HG03045 (cell line): ENCODE measurements at regions not wholly inside any gene's neighbourhood (a gene's known extent, or its start where the extent isn't known, plus 50 kb on each side); places are given as distances from the start of the nearest gene placed in this dataset.

Source experiments
- ATAC-seq: cut with Tn5 transposase; IDR thresholded peaks from one replicate; pipeline ENCODE4 v1.9.1; 2021; ENCODE audit warnings: mild to moderate bottlenecking, moderate library complexity; ENCODE audit not compliant: unreplicated experiment

- peak; percentile 69 for ATAC-seq
Observed at GRCh38 chr12:38138225-38139221, 178.1 kb upstream of the ALG10B start.

- ATAC-seq, result no peak
Observed at GRCh38 chr12:38139456-38139855, 177.1 kb upstream of the ALG10B start.

GRCh38 chr12:38141239-38141638, 175.3 kb upstream of the ALG10B start:
- no peak for ATAC-seq

GRCh38 chr12:38141861-38142260, 174.7 kb upstream of the ALG10B start:
- ATAC-seq, result no peak

GRCh38 chr12:38142974-38143373, 173.6 kb upstream of the ALG10B start:
- ATAC-seq, result no peak

- ATAC-seq, result no peak
Observed at GRCh38 chr12:38144049-38144448, 172.5 kb upstream of the ALG10B start.

- ATAC-seq, result no peak
Observed at GRCh38 chr12:38144601-38145436, 171.8 kb upstream of the ALG10B start.

GRCh38 chr12:38149395-38150073, 167.0 kb upstream of the ALG10B start:
- no peak for ATAC-seq

- ATAC-seq, result no peak
Observed at GRCh38 chr12:38151991-38152700, 164.4 kb upstream of the ALG10B start.

GRCh38 chr12:38152816-38153736, 163.5 kb upstream of the ALG10B start:
- no peak for ATAC-seq

GRCh38 chr12:38153737-38154061, 162.9 kb upstream of the ALG10B start:
- no peak for ATAC-seq

- no peak for ATAC-seq
Observed at GRCh38 chr12:38154096-38155019, 162.2 kb upstream of the ALG10B start.

- no peak for ATAC-seq
Observed at GRCh38 chr12:38155020-38155395, 161.6 kb upstream of the ALG10B start.

GRCh38 chr12:38155526-38156496, 160.8 kb upstream of the ALG10B start:
- no peak for ATAC-seq

GRCh38 chr12:38156497-38157245, 159.9 kb upstream of the ALG10B start:
- ATAC-seq, result no peak

GRCh38 chr12:38157274-38157932, 159.2 kb upstream of the ALG10B start:
- no peak for ATAC-seq
